H9 (cell line): ENCODE measurements at regions not wholly inside any gene's neighbourhood (a gene's known extent, or its start where the extent isn't known, plus 50 kb on each side); places are given as distances from the start of the nearest gene placed in this dataset.

Experiments used
- DNase-seq: peaks from one replicate; pipeline ENCODE4 v3.0.0-alpha.2; 2017
- H2AFZ ChIP-seq: one replicate; pipeline ENCODE4 v1.6.1; 2013; ENCODE audit warnings: mild to moderate bottlenecking, low read length, control low read depth, moderate library complexity
- H2AK5ac ChIP-seq: 2 replicates; pipeline ENCODE4 v1.6.1; 2013; ENCODE audit warnings: low read length, control low read depth, mixed read lengths; ENCODE audit not compliant: insufficient read length
- H2BK120ac ChIP-seq: one replicate; pipeline ENCODE4 v1.6.1; 2013; ENCODE audit warnings: low read depth, mild to moderate bottlenecking, low read length, control low read depth, inconsistent platforms; ENCODE audit not compliant: poor library complexity, severe bottlenecking
- H2BK12ac ChIP-seq: 2 replicates; pipeline ENCODE4 v1.6.1; 2013; ENCODE audit warnings: low read length, control low read depth, mixed read lengths, low read depth; ENCODE audit not compliant: insufficient read length
- H2BK15ac ChIP-seq: 2 replicates; pipeline ENCODE4 v1.6.1; 2013; ENCODE audit warnings: low read depth, low read length, control low read depth
- H2BK20ac ChIP-seq: one replicate; pipeline ENCODE4 v1.6.1; 2013; ENCODE audit warnings: low read depth, mild to moderate bottlenecking, low read length, control low read depth, inconsistent platforms; ENCODE audit not compliant: poor library complexity, severe bottlenecking
- H2BK5ac ChIP-seq: 2 replicates; pipeline ENCODE4 v1.6.1; 2013; ENCODE audit warnings: low read length, control low read depth, mixed read lengths; ENCODE audit not compliant: insufficient read length
- H3K14ac ChIP-seq: 2 replicates; pipeline ENCODE4 v1.6.1; 2013; ENCODE audit warnings: low read length, control low read depth; ENCODE audit not compliant: insufficient read depth
- H3K18ac ChIP-seq: 2 replicates; pipeline ENCODE4 v1.6.1; 2013; ENCODE audit warnings: low read depth, mild to moderate bottlenecking, mixed read lengths, low read length, control low read depth; ENCODE audit not compliant: insufficient read length
- H3K23ac ChIP-seq: 2 replicates; pipeline ENCODE4 v1.6.1; 2013; ENCODE audit warnings: low read length, control low read depth, mixed read lengths, low read depth; ENCODE audit not compliant: insufficient read length
- H3K23me2 ChIP-seq: 2 replicates; pipeline ENCODE4 v1.6.1; 2013; ENCODE audit warnings: low read depth, mild to moderate bottlenecking, mixed read lengths, low read length, control low read depth; ENCODE audit not compliant: insufficient read length, poor library complexity, severe bottlenecking
- H3K27ac ChIP-seq: 2 replicates; pipeline ENCODE4 v1.5.1; 2013; ENCODE audit warnings: low read length, control low read depth, mixed read lengths, low read depth; ENCODE audit not compliant: insufficient read length
- H3K27me3 ChIP-seq: 2 replicates; pipeline ENCODE4 v1.6.1; 2013; ENCODE audit warnings: low read length, control low read depth, inconsistent platforms; ENCODE audit not compliant: insufficient read depth
- H3K4ac ChIP-seq: 2 replicates; pipeline ENCODE4 v1.6.1; 2013; ENCODE audit warnings: low read depth, mild to moderate bottlenecking, control low read depth, inconsistent platforms, low read length, moderate library complexity
- H3K4me1 ChIP-seq: 2 replicates; pipeline ENCODE4 v1.6.1; 2013; ENCODE audit warnings: low read length, control low read depth, inconsistent platforms; ENCODE audit not compliant: insufficient read depth
- H3K4me2 ChIP-seq: 2 replicates; pipeline ENCODE4 v1.6.1; 2013; ENCODE audit warnings: low read length, control low read depth, mixed read lengths; ENCODE audit not compliant: insufficient read length, insufficient read depth
- H3K56ac ChIP-seq: 2 replicates; pipeline ENCODE4 v1.6.1; 2013; ENCODE audit warnings: low read depth, mild to moderate bottlenecking, mixed read lengths, low read length, control low read depth; ENCODE audit not compliant: insufficient read length
- H3K79me1 ChIP-seq: 2 replicates; pipeline ENCODE4 v1.6.1; 2013; ENCODE audit warnings: low read depth, mild to moderate bottlenecking, moderate library complexity, low read length, control low read depth, inconsistent platforms; ENCODE audit not compliant: insufficient read depth, poor library complexity, severe bottlenecking
- H3K79me2 ChIP-seq: 2 replicates; pipeline ENCODE4 v1.6.1; 2013; ENCODE audit warnings: low read length, control low read depth, inconsistent platforms; ENCODE audit not compliant: insufficient read depth
- H3K9ac ChIP-seq: 2 replicates; pipeline ENCODE4 v1.6.1; 2013; ENCODE audit warnings: low read length, control low read depth, mixed read lengths; ENCODE audit not compliant: insufficient read length; ENCODE audit errors: extremely low read depth
- H3K9me3 ChIP-seq: one replicate; pipeline ENCODE4 v1.6.1; 2013; ENCODE audit warnings: low read depth, low read length, inconsistent platforms; ENCODE audit not compliant: control insufficient read depth
- H3T11ph ChIP-seq: one replicate; pipeline ENCODE4 v1.6.1; 2013; ENCODE audit warnings: mild to moderate bottlenecking, low read length, control low read depth, inconsistent platforms
- H4K20me1 ChIP-seq: one replicate; pipeline ENCODE4 v1.6.1; 2013; ENCODE audit not compliant: control insufficient read depth, insufficient read length, insufficient read depth
- H4K5ac ChIP-seq: 2 replicates; pipeline ENCODE4 v1.6.1; 2013; ENCODE audit warnings: low read depth, mild to moderate bottlenecking, mixed read lengths, low read length, control low read depth; ENCODE audit not compliant: insufficient read length
- H4K8ac ChIP-seq: replicated peaks from 2 replicates; pipeline ENCODE4 v1.6.1; 2013; ENCODE audit warnings: low read length, control low read depth, mixed read lengths, low read depth; ENCODE audit not compliant: insufficient read length
- H4K91ac ChIP-seq: 2 replicates; pipeline ENCODE4 v1.6.1; 2013; ENCODE audit warnings: low read depth, mild to moderate bottlenecking, moderate library complexity, mixed read lengths, low read length, control low read depth; ENCODE audit not compliant: insufficient read length
- H3K27ac Mint-ChIP-seq, 3 experiments: 2 replicates in 2 of 3; 3 replicates in 1 of 3; pipeline ENCODE4 v1.8.0; 2020 to 2021; ENCODE audit warnings: mixed read lengths in 3 of 3, mild to moderate bottlenecking in 1 of 3, moderate library complexity in 1 of 3
- H3K27me3 Mint-ChIP-seq: 2 replicates; pipeline ENCODE4 v1.8.0; 2021; ENCODE audit warnings: low read depth, mild to moderate bottlenecking, moderate library complexity, mixed read lengths
- H3K36me3 Mint-ChIP-seq, 3 experiments: 2 replicates in 2 of 3; 3 replicates in 1 of 3; pipeline ENCODE4 v1.8.0; 2020 to 2021; ENCODE audit warnings: low read depth in 3 of 3, mixed read lengths in 3 of 3; ENCODE audit not compliant: insufficient read depth in 1 of 3
- H3K4me1 Mint-ChIP-seq, 2 experiments: 2 replicates each; pipeline ENCODE4 v1.8.0; 2020; ENCODE audit warnings: mixed read lengths in 2 of 2
- H3K4me3 Mint-ChIP-seq, 2 experiments: 2 replicates in 1 of 2; 3 replicates in 1 of 2; pipeline ENCODE4 v1.8.0; 2020 to 2021; ENCODE audit warnings: mild to moderate bottlenecking in 2 of 2, mixed read lengths in 2 of 2, moderate library complexity in 1 of 2
- H3K9me3 Mint-ChIP-seq, 2 experiments: 2 replicates in 1 of 2; 3 replicates in 1 of 2; pipeline ENCODE4 v1.8.0; 2020; ENCODE audit warnings: mild to moderate bottlenecking in 2 of 2, mixed read lengths in 2 of 2, moderate library complexity in 1 of 2
- CTCF ChIP-seq: fragments of 200-600 bp; sonication (generic); conservative IDR thresholded peaks from 3 replicates; pipeline ENCODE4 v1.8.0; 2021; ENCODE audit warnings: antibody characterized with exemption, mild to moderate bottlenecking

- Mint-ChIP-seq H3K36me3 (peaks cover 0 to 3% (median 1%) of the 10 kb centered on the region in 3 experiments; a peak in 3 of 7 replicates), H3K9me3 (peaks cover 39 to 43% of the 10 kb centered on the region in 2 experiments), H3K27ac (no peak overlapping the region), H3K4me3 (no peak overlapping the region), H3K4me1 (no peaks in the 10 kb centered on the region), H3K27me3 (no peaks in the 10 kb centered on the region)
- Histone ChIP-seq H3K9ac (no peak overlapping the region), H3K4me1 (no peaks in the 10 kb centered on the region), H4K20me1 (no peaks in the 10 kb centered on the region), H3K23me2 (no peaks in the 10 kb centered on the region), H2BK120ac (no peak overlapping the region), H3K4ac (no peak overlapping the region), H3K79me2 (no peaks in the 10 kb centered on the region), H2AK5ac (no peak overlapping the region), H3K18ac (no peak overlapping the region), H2BK5ac (no peak overlapping the region), H2BK12ac (no peak overlapping the region), H4K91ac (no peak overlapping the region), H3K27me3 (no peaks in the 10 kb centered on the region), H3K9me3 (peaks cover 72% of the 10 kb centered on the region), H4K5ac (no peak overlapping the region), H2BK15ac (no peak overlapping the region), H3K27ac (no peak overlapping the region), H3K4me2 (no peak overlapping the region), H4K8ac (no peak overlapping the region), H3K14ac (no peak overlapping the region), H3K23ac (no peak overlapping the region), H3K56ac (no peak overlapping the region), H2BK20ac (no peak overlapping the region), H3T11ph (no peak overlapping the region), H2AFZ (no peak overlapping the region), H3K79me1 (no peaks in the 10 kb centered on the region)
- TF ChIP-seq CTCF, result no peak
- no peak for DNase-seq
These were observed 56.0 kb downstream of the GLUD2 start for GRCh38 chrX:121103381-121103780.
